ENCODE measurements at regions not wholly inside any gene's neighbourhood (a gene's known extent, or its start where the extent isn't known, plus 50 kb on each side); places are given as distances from the start of the nearest gene placed in this dataset.
"Not testable (repeated sequence)": the region's sequence is repeated elsewhere in the genome, so short reads cannot be mapped to it uniquely, and the experiment has no call there.

GRCh38 chr20:40880063-40880728, 148.4 kb upstream of the TOP1 start:
- ATAC-seq = no peak
- peaks cover 22% of the 10 kb centered on the region for H3K4me1 Mint-ChIP-seq
- H3K27ac Mint-ChIP-seq = no peak overlapping the region
- H3K4me3 Mint-ChIP-seq = no peak overlapping the region
- DNase-seq = no peak
- H3K27me3 Mint-ChIP-seq = no peaks in the 10 kb centered on the region
- H3K9me3 Mint-ChIP-seq = peaks cover 5 to 18% of the 10 kb centered on the region in 2 donors

- ATAC-seq (no peak), DNase-seq (no peak)
- Mint-ChIP-seq H3K4me3 (no peak overlapping the region), H3K9me3 (peaks cover 5 to 18% of the 10 kb centered on the region in 2 donors), H3K27ac (peak overlapping the region in 1 of 2 donors; percentile 7), H3K4me1 (peaks cover 22% of the 10 kb centered on the region), H3K27me3 (no peaks in the 10 kb centered on the region)
These were observed 147.9 kb upstream of the TOP1 start for GRCh38 chr20:40880729-40881109.

- no peak for ATAC-seq
- H3K9me3 Mint-ChIP-seq = peaks cover 5 to 18% of the 10 kb centered on the region in 2 donors
- no peaks in the 10 kb centered on the region for H3K27me3 Mint-ChIP-seq
- no peak overlapping the region for H3K4me3 Mint-ChIP-seq
- DNase-seq = no peak
- peaks cover 22% of the 10 kb centered on the region for H3K4me1 Mint-ChIP-seq
- H3K27ac Mint-ChIP-seq = peak overlapping the region in 1 of 2 donors; percentile 29
These were observed 146.5 kb upstream of the TOP1 start for GRCh38 chr20:40882152-40882551.

- Mint-ChIP-seq H3K27ac (peak overlapping the region in 1 of 2 donors; percentile 6), H3K27me3 (no peaks in the 10 kb centered on the region), H3K4me3 (peak overlapping the region in 1 of 2 donors; percentile 5), H3K9me3 (peaks cover 5 to 18% of the 10 kb centered on the region in 2 donors), H3K4me1 (peaks cover 22% of the 10 kb centered on the region)
- no peak for ATAC-seq
- DNase-seq = no peak
These were observed 145.5 kb upstream of the TOP1 start for GRCh38 chr20:40883097-40883496.

- no peak for DNase-seq
- Mint-ChIP-seq H3K27ac (no peak overlapping the region), H3K27me3 (no peaks in the 10 kb centered on the region), H3K9me3 (peaks cover 0 to 6% of the 10 kb centered on the region in 2 donors), H3K4me3 (no peak overlapping the region), H3K4me1 (peaks cover 25% of the 10 kb centered on the region)
- ATAC-seq = no peak
These were observed 141.5 kb upstream of the TOP1 start for GRCh38 chr20:40887105-40887504.

GRCh38 chr20:40889266-40889665, 139.4 kb upstream of the TOP1 start:
- not testable (repeated sequence) for H3K27ac Mint-ChIP-seq, DNase-seq, H3K9me3 Mint-ChIP-seq, ATAC-seq, H3K4me3 Mint-ChIP-seq, H3K4me1 Mint-ChIP-seq, H3K27me3 Mint-ChIP-seq

- no peak overlapping the region for H3K4me3 Mint-ChIP-seq
- no peak for DNase-seq
- H3K27ac Mint-ChIP-seq = no peak overlapping the region
- no peak for ATAC-seq
- peaks cover 9% of the 10 kb centered on the region for H3K4me1 Mint-ChIP-seq
- no peaks in the 10 kb centered on the region for H3K27me3 Mint-ChIP-seq
- H3K9me3 Mint-ChIP-seq = no peaks in the 10 kb centered on the region
These were observed 138.4 kb upstream of the TOP1 start for GRCh38 chr20:40890181-40890580.

- Mint-ChIP-seq H3K4me3 (no peak overlapping the region), H3K4me1 (peaks cover 9% of the 10 kb centered on the region), H3K9me3 (no peaks in the 10 kb centered on the region), H3K27ac (no peak overlapping the region), H3K27me3 (no peaks in the 10 kb centered on the region)
- ATAC-seq (no peak), DNase-seq (no peak)
These were observed 138.0 kb upstream of the TOP1 start for GRCh38 chr20:40890635-40891034.

- Mint-ChIP-seq H3K27me3 (peaks cover 2% of the 10 kb centered on the region), H3K4me3 (no peak overlapping the region), H3K4me1 (peaks cover 9% of the 10 kb centered on the region), H3K27ac (no peak overlapping the region), H3K9me3 (no peaks in the 10 kb centered on the region)
- DNase-seq (no peak), ATAC-seq (no peak)
These were observed 137.3 kb upstream of the TOP1 start for GRCh38 chr20:40891351-40891750.

GRCh38 chr20:40892642-40893041, 136.0 kb upstream of the TOP1 start:
- DNase-seq = no peak
- no peaks in the 10 kb centered on the region for H3K9me3 Mint-ChIP-seq
- no peak for ATAC-seq
- peaks cover 6% of the 10 kb centered on the region for H3K27me3 Mint-ChIP-seq
- H3K4me1 Mint-ChIP-seq = peaks cover 9% of the 10 kb centered on the region
- no peak overlapping the region for H3K4me3 Mint-ChIP-seq
- H3K27ac Mint-ChIP-seq = no peak overlapping the region

- H3K27me3 Mint-ChIP-seq = peaks cover 6% of the 10 kb centered on the region
These were observed 134.9 kb upstream of the TOP1 start for GRCh38 chr20:40893610-40894236.

GRCh38 chr20:40894237-40894630, 134.4 kb upstream of the TOP1 start:
- no peak for DNase-seq
- Mint-ChIP-seq H3K9me3 (no peaks in the 10 kb centered on the region), H3K27ac (no peak overlapping the region), H3K27me3 (peaks cover 6% of the 10 kb centered on the region), H3K4me3 (no peak overlapping the region), H3K4me1 (peaks cover 5% of the 10 kb centered on the region)
- ATAC-seq = no peak

More at GRCh38 chr20:40893610-40894236, 134.9 kb upstream of the TOP1 start:
- Mint-ChIP-seq H3K9me3 (no peaks in the 10 kb centered on the region), H3K4me1 (peaks cover 9% of the 10 kb centered on the region), H3K4me3 (no peak overlapping the region), H3K27ac (no peak overlapping the region)
- DNase-seq = no peak
- no peak for ATAC-seq

GRCh38 chr20:40895182-40895581, 133.4 kb upstream of the TOP1 start:
- Mint-ChIP-seq H3K4me1 (no peaks in the 10 kb centered on the region), H3K27ac (no peak overlapping the region), H3K4me3 (no peak overlapping the region), H3K27me3 (peaks cover 6% of the 10 kb centered on the region), H3K9me3 (no peaks in the 10 kb centered on the region)
- DNase-seq (no peak), ATAC-seq (no peak)

- DNase-seq (no peak), ATAC-seq (no peak)
- peak overlapping the region in 1 of 2 donors; percentile 61 for H3K27ac Mint-ChIP-seq
- H3K27me3 Mint-ChIP-seq = peaks cover 6% of the 10 kb centered on the region
- no peaks in the 10 kb centered on the region for H3K4me1 Mint-ChIP-seq
- H3K9me3 Mint-ChIP-seq = no peaks in the 10 kb centered on the region
- H3K4me3 Mint-ChIP-seq = no peak overlapping the region
These were observed 131.6 kb upstream of the TOP1 start for GRCh38 chr20:40896814-40897700.

GRCh38 chr20:40899344-40899743, 129.3 kb upstream of the TOP1 start:
- Mint-ChIP-seq H3K27ac (peak overlapping the region in 1 of 2 donors; percentile 64), H3K4me3 (no peak overlapping the region), H3K27me3 (peaks cover 6% of the 10 kb centered on the region), H3K9me3 (no peaks in the 10 kb centered on the region), H3K4me1 (no peaks in the 10 kb centered on the region)
- DNase-seq (no peak), ATAC-seq (no peak)

Data from stimulated activated naive CD8-positive, alpha-beta T cell treated with anti-CD3 and anti-CD28 coated beads, Interleukin-15, amount 100 ng/mL, for 72 hours (primary cell).